Caco-2 (cell line): ENCODE measurements at regions not wholly inside any gene's neighbourhood (a gene's known extent, or its start where the extent isn't known, plus 50 kb on each side); places are given as distances from the start of the nearest gene placed in this dataset.

ENCODE experiments used
- BruUV-seq: library from RNA; stranded (reverse); fragments of 400-500 nt; replicated peaks from 2 replicates; lab custom pipeline; 2021; lab: Mats Ljungman, UMichigan
- CTCF ChIA-PET: fragments of 300-600 bp; sonication (Branson Sonifier 250); formaldehyde crosslinking; loops from one replicate; lab custom pipeline; 2022; ENCODE audit warnings: antibody characterized with exemption; lab: Charles Lee
- POLR2A ChIA-PET: fragments of 300-600 bp; sonication (Branson Sonifier 250); formaldehyde crosslinking; loops from one replicate; lab custom pipeline; 2022; ENCODE audit warnings: antibody characterized with exemption; lab: Charles Lee
- DNase-seq, 2 experiments: peaks; one replicate each; pipeline versions ENCODE4 v3.0.0 to v3.0.0-alpha.2; 2020 to 2022
- H3K27me3 ChIP-seq: replicated peaks from 2 replicates; pipeline ENCODE4 v1.6.0; 2011; ENCODE audit warnings: low read length; ENCODE audit not compliant: control insufficient read depth, insufficient read depth
- H3K36me3 ChIP-seq: 2 replicates; pipeline ENCODE4 v1.5.1; 2011; ENCODE audit warnings: low read length; ENCODE audit not compliant: control insufficient read depth, insufficient read depth
- H3K4me1 ChIP-seq: fragments of 250-450 bp; sonication (Bioruptor Pico); 2 replicates; pipeline ENCODE4 v1.5.1; 2020; ENCODE audit warnings: mild to moderate bottlenecking
- H3K4me3 ChIP-seq: 2 replicates; pipeline ENCODE4 v1.5.1; 2011; ENCODE audit warnings: low read depth, mild to moderate bottlenecking, control low read depth, low read length
- H3K9me3 ChIP-seq: fragments of 250-450 bp; sonication (Bioruptor Pico); 2 replicates; pipeline ENCODE4 v1.5.1; 2020; ENCODE audit warnings: mild to moderate bottlenecking, moderate library complexity
- H3K27ac Mint-ChIP-seq: one replicate; pipeline ENCODE4 v1.8.0; 2022; ENCODE audit warnings: mixed read lengths; ENCODE audit not compliant: unreplicated experiment
- H3K27me3 Mint-ChIP-seq: one replicate; pipeline ENCODE4 v1.8.0; 2022; ENCODE audit warnings: mixed read lengths; ENCODE audit not compliant: insufficient read depth, unreplicated experiment
- H3K36me3 Mint-ChIP-seq: one replicate; pipeline ENCODE4 v1.8.0; 2022; ENCODE audit warnings: mild to moderate bottlenecking, mixed read lengths; ENCODE audit not compliant: insufficient read depth, unreplicated experiment
- H3K4me1 Mint-ChIP-seq: one replicate; pipeline ENCODE4 v1.8.0; 2022; ENCODE audit warnings: low read depth, mixed read lengths; ENCODE audit not compliant: unreplicated experiment
- H3K4me3 Mint-ChIP-seq: one replicate; pipeline ENCODE4 v1.8.0; 2022; ENCODE audit warnings: mild to moderate bottlenecking, moderate library complexity, mixed read lengths; ENCODE audit not compliant: unreplicated experiment
- H3K9me3 Mint-ChIP-seq: one replicate; pipeline ENCODE4 v1.8.0; 2022; ENCODE audit warnings: mixed read lengths; ENCODE audit not compliant: unreplicated experiment
- intact Hi-C: fragments of 100-400 bp; cut with micrococcal nuclease; formaldehyde crosslinking; loops from one replicate; pipeline ENCODE4 v1.10.0; 2022; ENCODE audit not compliant: unreplicated experiment
- TF ChIP-seq, protein P1 (sequence below), 2 experiments: fragments of 200-600 bp in 1 of 2; IDR thresholded peaks; 1 replicate in 1 of 2; 2 replicates in 1 of 2; pipeline versions ENCODE4 v1.5.1 to v1.8.0; 2011 to 2022; ENCODE audit warnings: antibody characterized with exemption in 1 of 2, control low read depth in 1 of 2, inconsistent platforms in 1 of 2, low read depth in 1 of 2, low read length in 1 of 2, mild to moderate bottlenecking in 1 of 2, moderate library complexity in 1 of 2; ENCODE audit not compliant: insufficient read depth in 1 of 2, severe bottlenecking in 1 of 2, unreplicated experiment in 1 of 2

DNA sequence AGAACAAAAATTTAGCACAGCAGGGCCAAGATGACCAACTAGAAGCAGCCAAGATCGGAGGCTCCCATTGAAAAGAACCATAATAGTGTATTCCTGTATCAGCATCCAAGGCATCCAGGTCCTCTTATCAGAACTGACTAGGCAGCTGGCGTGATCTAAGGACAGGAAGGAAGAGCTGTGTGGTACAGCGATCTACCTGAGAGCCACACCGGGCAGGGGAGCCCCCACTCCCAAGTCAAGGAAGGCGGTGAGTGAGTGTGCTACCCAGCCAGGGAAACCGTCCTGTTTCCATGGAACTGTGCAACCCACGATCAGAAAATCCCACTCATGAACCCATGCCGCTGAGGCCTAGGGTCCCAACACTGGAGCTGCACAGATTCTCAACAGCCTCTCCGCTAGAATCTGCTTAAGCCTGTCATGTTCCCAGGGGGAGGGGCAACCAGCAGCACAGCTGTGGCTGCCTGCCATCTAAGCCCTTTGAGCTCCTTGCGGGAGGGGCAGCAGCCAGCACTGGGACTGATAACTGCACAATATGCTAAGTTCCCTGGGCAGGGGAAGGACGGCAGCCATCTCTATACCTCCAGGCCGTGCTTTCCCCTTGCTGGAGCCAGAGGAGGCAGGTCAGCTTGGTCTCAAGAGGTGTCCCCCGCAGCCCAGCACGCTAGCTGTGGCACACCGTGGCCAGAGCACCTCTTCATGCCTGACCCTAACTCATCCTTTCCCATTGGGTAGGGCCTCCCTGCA is 213.0 kb upstream of the SMIM30 start:
- no peaks in the 10 kb centered on the region for H3K9me3 ChIP-seq
- H3K27me3 ChIP-seq = no peaks in the 10 kb centered on the region
- H3K27ac Mint-ChIP-seq = no peak overlapping the region
- intact Hi-C loops = no loop called here
- H3K4me1 ChIP-seq = no peaks in the 10 kb centered on the region
- H3K36me3 ChIP-seq = no peaks in the 10 kb centered on the region
- CTCF ChIA-PET = no interaction called here
- BruUV-seq = no TSS peak
- H3K27me3 Mint-ChIP-seq = no peaks in the 10 kb centered on the region
- no peaks in the 10 kb centered on the region for H3K4me1 Mint-ChIP-seq
- no peak overlapping the region for H3K4me3 ChIP-seq
- POLR2A ChIA-PET = no interaction called here
- DNase-seq = peak; percentile 7 to 38
- no peak overlapping the region for H3K4me3 Mint-ChIP-seq
- TF ChIP-seq, protein P1, sequence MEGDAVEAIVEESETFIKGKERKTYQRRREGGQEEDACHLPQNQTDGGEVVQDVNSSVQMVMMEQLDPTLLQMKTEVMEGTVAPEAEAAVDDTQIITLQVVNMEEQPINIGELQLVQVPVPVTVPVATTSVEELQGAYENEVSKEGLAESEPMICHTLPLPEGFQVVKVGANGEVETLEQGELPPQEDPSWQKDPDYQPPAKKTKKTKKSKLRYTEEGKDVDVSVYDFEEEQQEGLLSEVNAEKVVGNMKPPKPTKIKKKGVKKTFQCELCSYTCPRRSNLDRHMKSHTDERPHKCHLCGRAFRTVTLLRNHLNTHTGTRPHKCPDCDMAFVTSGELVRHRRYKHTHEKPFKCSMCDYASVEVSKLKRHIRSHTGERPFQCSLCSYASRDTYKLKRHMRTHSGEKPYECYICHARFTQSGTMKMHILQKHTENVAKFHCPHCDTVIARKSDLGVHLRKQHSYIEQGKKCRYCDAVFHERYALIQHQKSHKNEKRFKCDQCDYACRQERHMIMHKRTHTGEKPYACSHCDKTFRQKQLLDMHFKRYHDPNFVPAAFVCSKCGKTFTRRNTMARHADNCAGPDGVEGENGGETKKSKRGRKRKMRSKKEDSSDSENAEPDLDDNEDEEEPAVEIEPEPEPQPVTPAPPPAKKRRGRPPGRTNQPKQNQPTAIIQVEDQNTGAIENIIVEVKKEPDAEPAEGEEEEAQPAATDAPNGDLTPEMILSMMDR (IDR thresholded peaks at IDR 0.05; ENCODE audit: insufficient read depth in 1 of 2, low read depth in 1 of 2, low read length in 1 of 2, severe bottlenecking in 1 of 2, unreplicated experiment in 1 of 2) = no peak
- H3K9me3 Mint-ChIP-seq = no peaks in the 10 kb centered on the region
- H3K36me3 Mint-ChIP-seq = no peaks in the 10 kb centered on the region

DNA sequence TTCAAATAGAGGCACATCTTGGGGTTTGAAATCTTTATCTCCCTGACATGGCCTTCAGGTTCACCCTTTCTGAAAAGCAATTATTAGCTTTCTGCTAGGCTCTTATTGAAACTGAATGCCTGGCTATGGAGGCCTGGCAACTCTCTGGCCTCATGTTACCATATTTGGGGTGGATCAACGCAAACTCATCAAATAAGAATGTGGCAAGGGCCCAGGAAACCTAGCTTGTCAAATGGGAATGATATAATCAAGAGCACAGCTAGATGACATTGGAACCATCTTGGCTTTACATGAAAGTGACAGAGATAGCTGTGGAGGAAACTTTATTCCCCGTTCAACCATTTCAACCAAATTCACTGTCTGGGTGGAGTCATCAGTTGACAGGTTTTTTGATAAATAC is 202.8 kb upstream of the SMIM30 start:
- H3K4me1 ChIP-seq = no peaks in the 10 kb centered on the region
- no peaks in the 10 kb centered on the region for H3K27me3 ChIP-seq
- no peaks in the 10 kb centered on the region for H3K27me3 Mint-ChIP-seq
- TF ChIP-seq, protein P1 (IDR thresholded peaks at IDR 0.05; ENCODE audit: insufficient read depth in 1 of 2, low read depth in 1 of 2, low read length in 1 of 2, severe bottlenecking in 1 of 2, unreplicated experiment in 1 of 2) = no peak
- H3K9me3 ChIP-seq = no peaks in the 10 kb centered on the region
- intact Hi-C loops = no loop called here
- H3K4me3 ChIP-seq = no peak overlapping the region
- H3K36me3 Mint-ChIP-seq = no peaks in the 10 kb centered on the region
- CTCF ChIA-PET = no interaction called here
- no peaks in the 10 kb centered on the region for H3K9me3 Mint-ChIP-seq
- H3K4me1 Mint-ChIP-seq = no peaks in the 10 kb centered on the region
- H3K36me3 ChIP-seq = no peaks in the 10 kb centered on the region
- POLR2A ChIA-PET = no interaction called here
- DNase-seq = no peak
- BruUV-seq = no TSS peak
- no peak overlapping the region for H3K4me3 Mint-ChIP-seq
- H3K27ac Mint-ChIP-seq = no peak overlapping the region

DNA sequence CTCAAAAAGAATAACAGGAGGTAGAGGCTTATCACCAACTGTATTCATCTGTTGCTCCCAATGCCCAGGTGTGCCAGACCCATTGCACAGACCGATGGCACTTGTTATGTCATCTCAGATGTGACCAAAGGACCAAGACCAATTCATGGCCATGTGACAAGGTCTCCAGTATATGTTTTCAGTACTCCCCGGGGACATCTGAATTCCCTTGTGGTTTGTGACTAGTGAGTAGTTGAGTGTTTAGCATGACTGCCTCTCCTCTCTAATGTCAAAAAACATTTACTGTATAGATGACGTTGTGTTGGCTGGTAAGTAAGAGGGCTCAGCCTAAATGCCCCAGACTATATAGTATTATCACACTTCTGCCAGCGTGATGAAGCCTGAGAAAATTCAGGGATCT is 202.1 kb upstream of the SMIM30 start:
- H3K36me3 Mint-ChIP-seq = no peaks in the 10 kb centered on the region
- no peaks in the 10 kb centered on the region for H3K4me1 Mint-ChIP-seq
- TF ChIP-seq, protein P1 (IDR thresholded peaks at IDR 0.05; ENCODE audit: insufficient read depth in 1 of 2, low read depth in 1 of 2, low read length in 1 of 2, severe bottlenecking in 1 of 2, unreplicated experiment in 1 of 2) = no peak
- no peak for DNase-seq
- Histone ChIP-seq H3K27me3 (no peaks in the 10 kb centered on the region), H3K4me3 (no peak overlapping the region), H3K36me3 (no peaks in the 10 kb centered on the region), H3K4me1 (no peaks in the 10 kb centered on the region), H3K9me3 (no peaks in the 10 kb centered on the region)
- ChIA-PET POLR2A (no interaction called here), CTCF (no interaction called here)
- no TSS peak for BruUV-seq
- intact Hi-C loops = no loop called here
- H3K27ac Mint-ChIP-seq = no peak overlapping the region
- no peaks in the 10 kb centered on the region for H3K9me3 Mint-ChIP-seq
- no peak overlapping the region for H3K4me3 Mint-ChIP-seq
- no peaks in the 10 kb centered on the region for H3K27me3 Mint-ChIP-seq
